Epidermal melanocyte (primary cell): ENCODE measurements at regions not wholly inside any gene's neighbourhood (a gene's known extent, or its start where the extent isn't known, plus 50 kb on each side); places are given as distances from the start of the nearest gene placed in this dataset.
"Not testable (repeated sequence)": the region's sequence is repeated elsewhere in the genome, so short reads cannot be mapped to it uniquely, and the experiment has no call there.

Experiments
- DNase-seq: peaks from one replicate; pipeline ENCODE4 v3.0.0; 2011; ENCODE audit warnings: low spot score; ENCODE audit not compliant: insufficient read length

DNA sequence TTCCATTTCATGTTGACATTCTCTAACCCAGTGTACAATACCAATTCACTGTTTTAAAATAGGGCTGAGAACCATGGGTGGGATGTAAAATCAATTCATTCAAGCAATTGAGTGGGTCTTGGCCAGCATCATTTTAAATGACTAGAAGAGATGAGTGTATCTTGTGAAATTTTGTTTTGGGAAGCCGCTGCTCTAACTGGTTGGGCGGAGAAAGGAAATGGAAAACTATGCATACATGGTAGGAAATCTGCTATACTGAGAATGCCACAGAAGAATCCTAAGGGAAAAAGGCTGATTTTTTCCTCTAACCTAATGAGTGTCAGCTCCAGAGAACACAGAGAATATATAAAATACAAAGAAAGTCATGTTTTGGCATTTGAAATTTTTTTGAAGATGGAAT lies 54.8 kb upstream of the DCLK2 start:
- no peak for DNase-seq

GRCh38 chr4:150026987-150027386 lies 51.3 kb upstream of the DCLK2 start:
- not testable (repeated sequence) for DNase-seq
